B cell (primary cell): ENCODE measurements at regions not wholly inside any gene's neighbourhood (a gene's known extent, or its start where the extent isn't known, plus 50 kb on each side); places are given as distances from the start of the nearest gene placed in this dataset.

ENCODE experiments used
- ATAC-seq: fragments of 200-7000 bp; cut with Tn5 transposase; one replicate; pipeline ENCODE4 v1.10.0; 2021; ENCODE audit warnings: low read depth, mild to moderate bottlenecking, moderate number of reproducible peaks, moderate library complexity
- CTCF ChIA-PET: fragments of 350-600 bp; sonication (Branson Sonifier 250); formaldehyde crosslinking; loops from one replicate; lab custom pipeline; 2021; ENCODE audit warnings: antibody characterized with exemption, inconsistent platforms; lab: Charles Lee
- POLR2A ChIA-PET: fragments of 350-600 bp; sonication (Branson Sonifier 250); formaldehyde crosslinking; loops from one replicate; lab custom pipeline; 2021; ENCODE audit warnings: antibody characterized with exemption; lab: Charles Lee
- DNase-seq: peaks from one replicate; pipeline ENCODE4 v3.0.0; 2013
- H2AFZ ChIP-seq: 2 replicates; pipeline ENCODE4 v1.6.1; 2012; ENCODE audit warnings: mild to moderate bottlenecking, low read depth, low read length; ENCODE audit not compliant: insufficient read depth, poor library complexity, severe bottlenecking
- H3K27ac ChIP-seq, 2 donors: 1 replicate in 1 of 2; 2 replicates in 1 of 2; pipeline ENCODE4 v1.5.1; 2012 to 2013; ENCODE audit warnings: low read length in 2 of 2, mild to moderate bottlenecking in 2 of 2, moderate library complexity in 1 of 2
- H3K27me3 ChIP-seq, 4 experiments: fragments of 200-600 bp in 1 of 4; sonication (generic) in 1 of 4; replicated peaks in 1 of 4; 1 replicate in 2 of 4; 2 replicates in 2 of 4; pipeline versions ENCODE4 v1.6.1 to v1.7.0; 2013 to 2016; ENCODE audit warnings: low read length in 3 of 4, mild to moderate bottlenecking in 2 of 4, mixed read lengths in 1 of 4, moderate library complexity in 1 of 4; ENCODE audit not compliant: insufficient read depth in 4 of 4, control insufficient read depth in 3 of 4; ENCODE audit errors: control extremely low read depth in 1 of 4
- H3K36me3 ChIP-seq, 2 experiments: replicated peaks in 1 of 2; 1 replicate in 1 of 2; 2 replicates in 1 of 2; pipeline versions ENCODE4 v1.6.1 to v1.7.1; 2013; ENCODE audit warnings: low read length in 1 of 2; ENCODE audit not compliant: insufficient read depth in 2 of 2, control insufficient read depth in 1 of 2; ENCODE audit errors: control extremely low read depth in 1 of 2, extremely low read depth in 1 of 2
- H3K4me1 ChIP-seq, 2 donors: fragments of 200-600 bp in 1 of 2; sonication (generic) in 1 of 2; 1 replicate in 1 of 2; 2 replicates in 1 of 2; pipeline versions ENCODE4 v1.5.1 to v1.6.1; 2013 to 2017; ENCODE audit warnings: low read length in 2 of 2; ENCODE audit not compliant: control insufficient read depth in 2 of 2, insufficient read depth in 2 of 2
- H3K4me2 ChIP-seq: replicated peaks from 2 replicates; pipeline ENCODE3; 2012; ENCODE audit warnings: mild to moderate bottlenecking, low read depth, low read length; ENCODE audit not compliant: poor library complexity, severe bottlenecking
- H3K4me3 ChIP-seq, 5 experiments: fragments of 200-600 bp in 1 of 5; sonication (generic) in 1 of 5; 1 replicate in 3 of 5; 2 replicates in 2 of 5; pipeline versions ENCODE4 v1.5.1 to v1.7.0; 2011 to 2016; ENCODE audit warnings: low read length in 4 of 5, mild to moderate bottlenecking in 4 of 5, low read depth in 2 of 5, control low read depth in 1 of 5, moderate library complexity in 1 of 5; ENCODE audit not compliant: insufficient read depth in 1 of 5; ENCODE audit errors: control extremely low read depth in 1 of 5, extremely low read depth in 1 of 5
- H3K79me2 ChIP-seq: fragments of 200-600 bp; sonication (generic); one replicate; pipeline ENCODE4 v1.6.0; 2016; ENCODE audit warnings: low read length; ENCODE audit not compliant: control insufficient read depth, insufficient read depth
- H3K9ac ChIP-seq: fragments of 200-600 bp; sonication (generic); 2 replicates; pipeline ENCODE4 v1.6.1; 2017; ENCODE audit warnings: mild to moderate bottlenecking, low read length, moderate library complexity
- H3K9me3 ChIP-seq, 3 donors: one replicate each; pipeline versions ENCODE4 v1.6.1 to v1.7.1; 2013; ENCODE audit warnings: low read length in 2 of 3; ENCODE audit not compliant: control insufficient read depth in 2 of 3, insufficient read depth in 1 of 3; ENCODE audit errors: control extremely low read depth in 1 of 3
- H4K20me1 ChIP-seq: 2 replicates; pipeline ENCODE4 v1.6.0; 2012; ENCODE audit warnings: mild to moderate bottlenecking, low read length; ENCODE audit not compliant: insufficient read depth, control insufficient read depth, poor library complexity, severe bottlenecking
- H3K27ac Mint-ChIP-seq: one replicate; pipeline ENCODE4 v1.8.0; 2021; ENCODE audit warnings: mixed read lengths
- H3K27me3 Mint-ChIP-seq: one replicate; pipeline ENCODE4 v1.8.0; 2021; ENCODE audit warnings: mixed read lengths
- H3K4me1 Mint-ChIP-seq: one replicate; pipeline ENCODE4 v1.8.0; 2021; ENCODE audit warnings: mixed read lengths
- H3K4me3 Mint-ChIP-seq: one replicate; pipeline ENCODE4 v1.8.0; 2021; ENCODE audit warnings: mixed read lengths
- H3K9me3 Mint-ChIP-seq: one replicate; pipeline ENCODE4 v1.8.0; 2022; ENCODE audit warnings: mixed read lengths; ENCODE audit not compliant: insufficient read depth
- CTCF ChIP-seq: fragments of 200-600 bp; IDR thresholded peaks from one replicate; pipeline ENCODE4 v1.8.0; 2022; ENCODE audit warnings: antibody characterized with exemption, mild to moderate bottlenecking
- EZH2 ChIP-seq: IDR thresholded peaks from 2 replicates; pipeline ENCODE4 v1.6.1; 2012; ENCODE audit warnings: borderline replicate concordance, low read depth, mild to moderate bottlenecking, moderate library complexity, low read length; ENCODE audit not compliant: insufficient read depth, poor library complexity, severe bottlenecking
- WGBS: methylation state at CpG from one replicate; pipeline ENCODE4 v1.1.5; 2013; ENCODE audit warnings: missing lambda C conversion rate; ENCODE audit not compliant: insufficient coverage; 5-methylcytosine and 5-hydroxymethylcytosine counted together
- intact Hi-C: fragments of 100-400 bp; cut with micrococcal nuclease; formaldehyde crosslinking; loops from one replicate; pipeline ENCODE4 v1.10.0; 2022

- Histone ChIP-seq H3K4me1 (no peaks in the 10 kb centered on the region), H3K9ac (no peak overlapping the region), H3K79me2 (no peaks in the 10 kb centered on the region), H3K36me3 (no peaks in the 10 kb centered on the region), H3K27ac (no peak overlapping the region), H3K4me2 (no peak overlapping the region), H3K9me3 (peaks cover 0 to 3% (median 2%) of the 10 kb centered on the region in 3 donors), H3K4me3 (no peak overlapping the region), H2AFZ (no peak overlapping the region), H4K20me1 (no peaks in the 10 kb centered on the region), H3K27me3 (no peaks in the 10 kb centered on the region)
- Mint-ChIP-seq H3K27ac (no peak overlapping the region), H3K9me3 (no peaks in the 10 kb centered on the region), H3K4me1 (no peaks in the 10 kb centered on the region), H3K27me3 (no peaks in the 10 kb centered on the region), H3K4me3 (no peak overlapping the region)
- ChIA-PET CTCF (no interaction called here), POLR2A (no interaction called here)
- TF ChIP-seq CTCF (no peak), EZH2 (no peak)
- intact Hi-C loops, result no loop called here
- ATAC-seq (no peak), DNase-seq (no peak)
- WGBS, result no CpG with 5 or more reads among the region's 1 CpG
These were observed 288.8 kb upstream of the RARB start for GRCh38 chr3:25139267-25139666.

GRCh38 chr3:25142609-25143355, 285.3 kb upstream of the RARB start:
- POLR2A ChIA-PET, result no interaction called here
- intact Hi-C loops, result no loop called here
- H3K9me3 Mint-ChIP-seq, result no peaks in the 10 kb centered on the region

More at GRCh38 chr3:25142609-25143355, 285.3 kb upstream of the RARB start:
- Mint-ChIP-seq H3K27ac (no peak overlapping the region), H3K27me3 (no peaks in the 10 kb centered on the region), H3K4me1 (no peaks in the 10 kb centered on the region), H3K4me3 (no peak overlapping the region)
- 73% methylated on average over 2 of the region's 6 CpGs for WGBS
- Histone ChIP-seq H4K20me1 (no peaks in the 10 kb centered on the region), H3K4me2 (no peak overlapping the region), H3K4me1 (no peaks in the 10 kb centered on the region), H3K27me3 (no peaks in the 10 kb centered on the region), H3K27ac (no peak overlapping the region), H3K4me3 (no peak overlapping the region), H3K9me3 (peaks cover 0 to 3% (median 2%) of the 10 kb centered on the region in 3 donors), H3K79me2 (no peaks in the 10 kb centered on the region), H3K9ac (no peak overlapping the region), H3K36me3 (no peaks in the 10 kb centered on the region), H2AFZ (no peak overlapping the region)
- CTCF ChIA-PET, result no interaction called here
- ATAC-seq, result no peak
- no peak for DNase-seq
- TF ChIP-seq EZH2, result no peak
- TF ChIP-seq CTCF, result no peak
